Heart left ventricle (tissue), 16 donors: ENCODE measurements at regions not wholly inside any gene's neighbourhood (a gene's known extent, or its start where the extent isn't known, plus 50 kb on each side); places are given as distances from the start of the nearest gene placed in this dataset.

ENCODE experiments used
- ATAC-seq, 4 donors: fragments of 200-7000 bp; cut with Tn5 transposase; one replicate each; pipeline ENCODE4 v1.9.1; 2020 to 2022; ENCODE audit warnings: moderate library complexity in 4 of 4, mild to moderate bottlenecking in 3 of 4, moderate number of reproducible peaks in 1 of 4
- DNase-seq, 5 donors: peaks; one replicate each; pipeline ENCODE4 v3.0.0-alpha.2; 2020
- H3K27ac ChIP-seq, 12 donors: fragments of 200-600 bp; sonication (generic) in 4 of 12; one replicate each; pipeline versions ENCODE4 v1.5.0 to v1.8.0; 2016 to 2022; ENCODE audit warnings: mild to moderate bottlenecking in 2 of 12
- H3K27me3 ChIP-seq, 9 donors: fragments of 200-600 bp; sonication (generic) in 2 of 9; one replicate each; pipeline versions ENCODE4 v1.5.1 to v1.8.0; 2016 to 2022; ENCODE audit warnings: mild to moderate bottlenecking in 3 of 9
- H3K36me3 ChIP-seq, 9 donors: fragments of 200-600 bp; sonication (generic) in 2 of 9; one replicate each; pipeline versions ENCODE4 v1.5.0 to v1.8.0; 2018 to 2022; ENCODE audit warnings: mild to moderate bottlenecking in 2 of 9
- H3K4me1 ChIP-seq, 12 donors: fragments of 200-600 bp; sonication (generic) in 4 of 12; one replicate each; pipeline versions ENCODE4 v1.5.0 to v1.8.0; 2016 to 2022; ENCODE audit warnings: mild to moderate bottlenecking in 3 of 12
- H3K4me3 ChIP-seq, 12 donors: fragments of 200-600 bp; sonication (generic) in 4 of 12; one replicate each; pipeline versions ENCODE4 v1.5.0 to v1.8.0; 2017 to 2022; ENCODE audit warnings: mild to moderate bottlenecking in 9 of 12, moderate library complexity in 4 of 12
- H3K9me3 ChIP-seq, 12 donors: fragments of 200-600 bp; sonication (generic) in 4 of 12; one replicate each; pipeline versions ENCODE4 v1.5.0 to v1.8.0; 2016 to 2022; ENCODE audit warnings: mild to moderate bottlenecking in 1 of 12
- POLR2A ChIP-seq, 2 donors: fragments of 450-650 bp; IDR thresholded peaks; one replicate each; pipeline ENCODE4 v1.6.1; 2017; ENCODE audit warnings: antibody characterized with exemption in 2 of 2, mild to moderate bottlenecking in 2 of 2, moderate library complexity in 2 of 2
- WGBS, 4 donors: extraction: QIAGEN DNeasy Blood & Tissue Kit in 2 of 4; methylation state at CpG; one replicate each; pipeline versions ENCODE4 v1.1.5 to v1.1.7; 2013 to 2018; 5-methylcytosine and 5-hydroxymethylcytosine counted together
- intact Hi-C, 10 donors: fragments of 100-400 bp; cut with DNase I; formaldehyde crosslinking; loops; one replicate each; pipeline versions ENCODE4 v1.11.1 to v1.14.2; 2022
- TF ChIP-seq, protein P1 (sequence below), 12 donors: fragments of 200-600 bp; sonication (generic) in 4 of 12; IDR thresholded peaks; one replicate each; pipeline versions ENCODE4 v1.5.0 to v1.8.0; 2018 to 2022; ENCODE audit warnings: antibody characterized with exemption in 12 of 12, mild to moderate bottlenecking in 5 of 12
- donor health status: ischemic (EF 13 %, LVEDD 7.1; RV severe dilation, severe dysfunction).
- donor health status: healthy with polysubstance abuse.
- donor health status: DM: no; HTN: yes; CAD: no.
- donor health status: DM: no; HTN: no; CAD: no.
- donor health status: ischemic (EF 25% LVEDD 6.9; RV normal size, moderate dysfunction).
- donor health status: ischemic (EF 25% LVEDD 5.7; RV mildly dilated, moderate dysfunction).
- donor health status: healthy.
- donor health status: DM: yes; HTN: yes; CAD: no.
- donor health status: ischemic (EF 35%, LVEDD 5.7; RV mildly dilated, moderate dysfunction).
- donor health status: nonischemic (EF 11% LVEDD 7.7; RV severe dilation, severe dysfunction).
- donor health status: DM: yes; HTN: yes; CAD: no.
- donor health status: PGD.
- donor health status: ischemic (EF 29% LVEDD 5.4; RV normal size, mild dysfunction).
- donor health status: nonischemic (EF 23%, LVEDD 6.1; RV moderate dilation, normal function).

- intact Hi-C loops, result no loop called here
- no peak overlapping the region for H3K4me3 ChIP-seq
- H3K27ac ChIP-seq, result no peak overlapping the region
- no peaks in the 10 kb centered on the region for H3K9me3 ChIP-seq
- no peaks in the 10 kb centered on the region for H3K27me3 ChIP-seq
- DNase-seq, result no peak
- no peak for ATAC-seq
- H3K4me1 ChIP-seq, result no peaks in the 10 kb centered on the region
- no peaks in the 10 kb centered on the region for H3K36me3 ChIP-seq
- TF ChIP-seq, protein P1, sequence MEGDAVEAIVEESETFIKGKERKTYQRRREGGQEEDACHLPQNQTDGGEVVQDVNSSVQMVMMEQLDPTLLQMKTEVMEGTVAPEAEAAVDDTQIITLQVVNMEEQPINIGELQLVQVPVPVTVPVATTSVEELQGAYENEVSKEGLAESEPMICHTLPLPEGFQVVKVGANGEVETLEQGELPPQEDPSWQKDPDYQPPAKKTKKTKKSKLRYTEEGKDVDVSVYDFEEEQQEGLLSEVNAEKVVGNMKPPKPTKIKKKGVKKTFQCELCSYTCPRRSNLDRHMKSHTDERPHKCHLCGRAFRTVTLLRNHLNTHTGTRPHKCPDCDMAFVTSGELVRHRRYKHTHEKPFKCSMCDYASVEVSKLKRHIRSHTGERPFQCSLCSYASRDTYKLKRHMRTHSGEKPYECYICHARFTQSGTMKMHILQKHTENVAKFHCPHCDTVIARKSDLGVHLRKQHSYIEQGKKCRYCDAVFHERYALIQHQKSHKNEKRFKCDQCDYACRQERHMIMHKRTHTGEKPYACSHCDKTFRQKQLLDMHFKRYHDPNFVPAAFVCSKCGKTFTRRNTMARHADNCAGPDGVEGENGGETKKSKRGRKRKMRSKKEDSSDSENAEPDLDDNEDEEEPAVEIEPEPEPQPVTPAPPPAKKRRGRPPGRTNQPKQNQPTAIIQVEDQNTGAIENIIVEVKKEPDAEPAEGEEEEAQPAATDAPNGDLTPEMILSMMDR (IDR thresholded peaks at IDR 0.05), result no peak
- TF ChIP-seq POLR2A (IDR thresholded peaks at IDR 0.05), result no peak
- WGBS, 4 donors, result 89 to 93% (median 90%) methylated on average over 4 of the region's 4 CpGs
These were observed 210.2 kb upstream of the ADAMTS3 start for GRCh38 chr4:72779241-72779640.

GRCh38 chr4:72777436-72777835 lies 208.4 kb upstream of the ADAMTS3 start:
- TF ChIP-seq, protein P1 (IDR thresholded peaks at IDR 0.05), result no peak
- TF ChIP-seq POLR2A (IDR thresholded peaks at IDR 0.05), result no peak
- ATAC-seq (no peak), DNase-seq (no peak)
- Histone ChIP-seq H3K4me3 (no peak overlapping the region), H3K36me3 (no peaks in the 10 kb centered on the region), H3K4me1 (no peaks in the 10 kb centered on the region), H3K27me3 (no peaks in the 10 kb centered on the region), H3K27ac (no peak overlapping the region), H3K9me3 (no peaks in the 10 kb centered on the region)
- intact Hi-C loops, result no loop called here
- 57 to 77% (median 70%) methylated on average over 6 of the region's 6 CpGs for WGBS, 4 donors

DNA sequence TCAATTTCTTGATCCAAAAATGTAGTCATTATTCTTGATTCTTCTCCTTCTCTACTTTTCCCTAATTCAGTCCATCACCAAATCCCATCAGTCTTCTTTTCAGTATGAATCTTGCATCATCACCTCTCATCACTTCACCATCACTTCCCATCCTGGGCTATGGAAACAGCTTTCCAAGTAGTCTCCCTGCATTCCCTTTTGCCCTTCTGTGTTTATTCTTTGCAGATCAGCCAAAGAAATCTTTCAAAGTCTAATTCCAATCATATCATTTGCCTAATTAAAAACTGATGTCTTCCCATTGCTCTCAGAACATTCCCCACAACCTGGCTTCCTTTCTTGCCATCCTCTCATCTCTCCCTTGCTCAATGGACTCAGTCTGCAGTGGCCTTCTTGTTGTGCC lies 201.7 kb upstream of the ADAMTS3 start:
- intact Hi-C loops, result no loop called here
- no peaks in the 10 kb centered on the region for H3K27me3 ChIP-seq
- DNase-seq (no peak), ATAC-seq (no peak)
- H3K36me3 ChIP-seq, result no peaks in the 10 kb centered on the region
- no peak overlapping the region for H3K27ac ChIP-seq
- H3K4me3 ChIP-seq, result no peak overlapping the region
- TF ChIP-seq POLR2A (IDR thresholded peaks at IDR 0.05), result no peak
- TF ChIP-seq, protein P1 (IDR thresholded peaks at IDR 0.05), result no peak
- no peaks in the 10 kb centered on the region for H3K4me1 ChIP-seq
- no peaks in the 10 kb centered on the region for H3K9me3 ChIP-seq

- no peak for DNase-seq
- peak overlapping the region in 1 of 12 donors; percentile 25 for H3K27ac ChIP-seq
- no peaks in the 10 kb centered on the region for H3K4me1 ChIP-seq
- no peaks in the 10 kb centered on the region for H3K27me3 ChIP-seq
- TF ChIP-seq POLR2A (IDR thresholded peaks at IDR 0.05), result no peak
- TF ChIP-seq, protein P1 (IDR thresholded peaks at IDR 0.05), result peak in 1 of 12 donors; percentile 12
- no peaks in the 10 kb centered on the region for H3K9me3 ChIP-seq
- H3K36me3 ChIP-seq, result no peaks in the 10 kb centered on the region
- ATAC-seq, result no peak
- H3K4me3 ChIP-seq, result no peak overlapping the region
- 68 to 82% (median 81%) methylated on average over 2 of the region's 2 CpGs for WGBS, 4 donors
- intact Hi-C loops, result no loop called here
These were observed 199.3 kb upstream of the ADAMTS3 start for GRCh38 chr4:72768364-72768763.
